ENCODE measurements at regions not wholly inside any gene's neighbourhood (a gene's known extent, or its start where the extent isn't known, plus 50 kb on each side); places are given as distances from the start of the nearest gene placed in this dataset.

- TF ChIP-seq USF1 (IDR thresholded peaks at IDR 0.05; ENCODE audit: borderline replicate concordance, extremely low read length, insufficient read depth, low read depth, low read length) (no peak), ELK1 (IDR thresholded peaks at IDR 0.05; ENCODE audit: low read depth, low read length) (no peak), NR2F1 (conservative IDR thresholded peaks at IDR 0.05) (peak; percentile 89), IRF4 (IDR thresholded peaks at IDR 0.05; ENCODE audit: low read depth, low read length) (peak; percentile 86), MEF2B (IDR thresholded peaks at IDR 0.05; ENCODE audit: partially characterized antibody, poor library complexity, severe bottlenecking) (peak; percentile 68), ZBTB11 (CRISPR knock-in tag; IDR thresholded peaks at IDR 0.05) (no peak), LARP7 (IDR thresholded peaks at IDR 0.05) (no peak), RUNX3 (IDR thresholded peaks at IDR 0.05; ENCODE audit: low read length) (peak; percentile 100), EED (IDR thresholded peaks at IDR 0.05; ENCODE audit: low read depth) (peak; percentile 81; the same call in 1 of the 2 replicates), DPF2 (IDR thresholded peaks at IDR 0.05) (peak; percentile 75), ATF3 (IDR thresholded peaks at IDR 0.05; ENCODE audit: borderline replicate concordance, extremely low read depth, low read depth, low read length) (no peak), SUZ12 (IDR thresholded peaks at IDR 0.05; ENCODE audit: unreplicated experiment) (no peak), CBFB (IDR thresholded peaks at IDR 0.05; ENCODE audit: low read depth) (peak; percentile 95), BCL11A (IDR thresholded peaks at IDR 0.05; ENCODE audit: low read depth, low read length) (peak; percentile 87), KDM1A (IDR thresholded peaks at IDR 0.05; ENCODE audit: borderline replicate concordance) (no peak), SREBF2 (IDR thresholded peaks at IDR 0.05; ENCODE audit: low read length) (no peak), BCL3 (IDR thresholded peaks at IDR 0.05; ENCODE audit: borderline replicate concordance, insufficient read depth, low read depth, low read length, poor library complexity, severe bottlenecking) (peak; percentile 39), CBX3 (IDR thresholded peaks at IDR 0.05; ENCODE audit: borderline replicate concordance, low read depth) (no peak), GATAD2B (conservative IDR thresholded peaks at IDR 0.05; ENCODE audit: low read depth) (no peak; the same call in 1 of the 2 replicates), SIX5 (IDR thresholded peaks at IDR 0.05; ENCODE audit: low read depth, low read length, severe bottlenecking) (no peak), KLF5 (IDR thresholded peaks at IDR 0.05; ENCODE audit: partially characterized antibody) (no peak), ETV6 (conservative IDR thresholded peaks at IDR 0.05 in 1 of 2, IDR thresholded peaks at IDR 0.05 in 1 of 2; ENCODE audit: borderline replicate concordance in 1 of 2, low read depth in 1 of 2) (peak in 1 of 2 experiments; percentile 17; a peak in 1 of 4 replicates), JUNB (IDR thresholded peaks at IDR 0.05) (peak; percentile 96), BRCA1 (IDR thresholded peaks at IDR 0.05; ENCODE audit: low read depth, low read length) (no peak)
These were observed 109.4 kb upstream of the FANCL start (continued) for GRCh38 chr2:58350484-58350883.

All from GM12878 (cell line).